NK-92 treated with Interleukin-12 subunit alpha and Interleukin-12 subunit beta, amount 100 ng/mL, for 24 hours (cell line): ENCODE measurements at regions not wholly inside any gene's neighbourhood (a gene's known extent, or its start where the extent isn't known, plus 50 kb on each side); places are given as distances from the start of the nearest gene placed in this dataset.

Source experiments
- DNase-seq: peaks from one replicate; lab custom pipeline; 2025; lab: John Stamatoyannopoulos, UW

- no peak for DNase-seq
Measured at GRCh38 chr7:33727315-33727714, 178.0 kb upstream of the BMPER start.

GRCh38 chr7:33728873-33729551 is 176.3 kb upstream of the BMPER start:
- no peak for DNase-seq

DNA sequence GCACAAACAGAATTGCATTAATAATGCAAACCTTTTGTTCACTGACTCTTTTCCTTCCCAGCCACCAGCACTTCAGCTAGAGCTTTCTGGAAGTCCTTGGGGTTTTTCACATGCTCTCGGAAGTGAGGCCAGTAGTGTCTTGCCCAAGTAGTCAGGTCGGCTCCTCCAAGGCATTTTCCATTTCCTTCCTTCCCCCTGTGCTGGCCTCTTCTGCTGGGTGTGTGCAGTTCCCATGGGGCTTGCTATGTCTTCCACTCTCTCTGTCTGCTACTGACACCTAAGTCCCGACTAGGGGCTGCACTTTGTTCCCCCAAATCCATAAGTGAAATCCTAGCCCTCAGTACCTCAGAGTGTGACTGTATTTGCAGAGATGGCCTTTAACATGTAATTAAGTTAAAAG is 175.6 kb upstream of the BMPER start:
- no peak for DNase-seq

GRCh38 chr7:33730958-33731357 is 174.4 kb upstream of the BMPER start:
- no peak for DNase-seq

GRCh38 chr7:33731912-33732311 is 173.4 kb upstream of the BMPER start:
- no peak for DNase-seq

GRCh38 chr7:33732462-33732861 is 172.9 kb upstream of the BMPER start:
- DNase-seq, result no peak

- DNase-seq, result no peak
Measured at GRCh38 chr7:33733870-33734650, 171.3 kb upstream of the BMPER start.

- no peak for DNase-seq
Measured at GRCh38 chr7:33735403-33735802, 169.9 kb upstream of the BMPER start.

DNA sequence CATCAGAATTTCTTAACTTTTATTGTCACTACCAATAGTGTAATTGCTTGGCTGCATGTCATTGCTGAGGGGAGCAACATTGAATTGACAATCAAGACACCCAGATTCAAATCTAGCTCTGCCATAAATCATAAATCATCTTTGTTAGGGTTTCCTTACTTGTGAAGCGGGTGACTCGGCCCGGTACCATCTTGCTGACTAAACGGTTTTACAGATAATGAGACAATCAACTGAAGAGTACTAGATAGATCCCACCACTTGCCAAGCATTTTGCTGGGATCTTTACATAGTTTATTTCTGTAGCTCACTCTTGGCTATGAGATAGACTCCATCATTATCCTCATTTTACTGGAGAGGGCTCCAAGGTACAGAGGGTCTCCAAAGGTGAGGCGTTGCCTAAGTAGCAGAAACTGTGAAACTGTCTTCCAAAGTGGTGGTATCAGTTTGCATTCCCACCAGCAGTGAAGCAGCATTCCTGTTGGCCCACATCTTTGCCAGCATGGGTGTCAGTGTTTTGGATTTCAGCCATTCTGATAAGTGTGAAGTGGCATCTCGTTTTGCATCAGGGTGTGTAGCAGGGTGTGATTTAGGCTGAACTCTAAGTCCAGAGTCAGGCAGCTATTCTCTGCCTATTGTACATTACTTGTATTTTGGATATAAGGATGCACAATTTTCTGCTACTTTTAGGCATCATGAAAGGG is 168.7 kb upstream of the BMPER start:
- DNase-seq, result no peak

DNA sequence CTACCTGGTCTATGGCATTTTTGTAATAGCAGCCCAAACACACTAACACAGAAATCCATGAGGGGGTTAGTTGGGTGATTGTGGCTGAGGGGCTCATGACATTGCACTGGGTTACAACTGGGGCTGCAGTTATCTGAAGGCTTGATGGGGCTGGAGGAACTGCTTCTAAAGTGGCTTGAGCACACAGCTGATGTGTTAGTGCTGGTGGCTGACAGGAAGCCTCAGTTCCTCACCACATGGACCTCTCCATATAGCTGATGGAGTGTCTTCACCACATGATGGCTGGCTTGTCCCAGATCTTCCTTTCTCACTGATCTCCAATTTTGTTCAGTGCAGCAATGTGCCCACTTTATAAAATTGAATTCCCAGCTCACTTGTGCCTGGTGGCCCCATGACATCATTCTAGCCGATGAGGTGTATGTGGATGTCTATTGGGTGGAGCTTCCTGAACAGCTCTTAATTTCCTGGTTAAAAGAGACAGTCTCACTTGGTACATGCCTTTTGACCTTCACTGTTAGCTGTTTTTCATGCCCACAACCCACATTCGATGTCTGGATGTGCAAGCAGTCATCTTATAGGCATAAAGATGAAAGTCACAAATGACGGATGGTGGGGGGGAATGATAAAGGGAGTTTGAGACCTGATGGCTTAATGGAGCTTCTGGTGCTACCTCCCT is 166.9 kb upstream of the BMPER start:
- DNase-seq, result no peak

GRCh38 chr7:33739286-33739685 is 166.1 kb upstream of the BMPER start:
- DNase-seq, result no peak

GRCh38 chr7:33742521-33742920 is 162.8 kb upstream of the BMPER start:
- DNase-seq, result no peak

DNA sequence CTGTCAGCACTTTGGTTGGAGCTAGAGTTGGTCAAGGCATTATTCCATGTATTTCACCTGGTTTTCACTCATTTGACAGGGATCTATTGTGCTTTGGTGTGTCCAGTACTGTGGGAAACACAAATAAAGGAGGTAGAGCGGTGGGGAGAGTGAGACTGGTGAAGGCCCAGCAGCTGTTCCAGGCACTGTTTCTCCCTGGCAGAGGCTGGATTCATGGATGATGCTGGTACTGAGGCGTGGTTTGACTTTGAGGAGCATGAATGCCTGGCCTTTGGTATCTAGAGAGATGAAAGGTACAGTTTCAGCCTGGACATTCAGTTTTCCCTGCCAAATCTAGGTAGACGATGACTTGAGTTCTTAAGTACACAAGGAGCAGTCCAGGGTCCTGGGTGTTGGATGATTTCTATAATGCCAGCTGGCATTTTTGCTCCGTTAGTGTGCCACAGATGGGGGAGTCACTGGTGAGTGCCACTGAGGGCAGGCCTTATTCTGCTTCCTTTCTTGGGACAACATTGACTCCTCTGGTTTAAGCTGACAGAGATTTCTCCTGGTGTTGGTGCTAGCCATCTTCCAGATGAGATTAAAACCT is 162.2 kb upstream of the BMPER start:
- DNase-seq, result no peak

- DNase-seq, result no peak
Measured at GRCh38 chr7:33743594-33743993, 161.7 kb upstream of the BMPER start.

- DNase-seq, result no peak
Measured at GRCh38 chr7:33744293-33745075, 160.9 kb upstream of the BMPER start.

GRCh38 chr7:33745934-33746333 is 159.4 kb upstream of the BMPER start:
- DNase-seq, result no peak

DNA sequence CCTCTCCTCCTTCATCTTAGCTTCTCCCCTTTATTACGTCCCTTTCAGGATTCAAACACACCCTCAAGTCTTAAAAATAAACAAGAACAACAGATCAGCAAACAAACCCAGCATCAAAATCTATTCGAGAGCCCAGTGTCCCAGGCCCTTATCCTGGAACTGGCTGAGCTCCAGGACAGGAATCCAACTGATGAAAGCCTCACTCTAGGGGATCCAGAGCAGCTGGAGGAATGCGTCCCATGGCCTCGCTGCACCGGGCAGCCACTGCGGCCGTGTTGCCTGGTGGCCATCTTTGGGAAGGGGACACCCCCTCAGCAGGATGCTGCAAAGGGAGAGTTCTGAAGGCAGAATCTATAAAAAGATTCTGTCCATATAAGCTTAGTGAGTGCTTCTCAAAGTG is 156.5 kb upstream of the BMPER start:
- no peak for DNase-seq

DNA sequence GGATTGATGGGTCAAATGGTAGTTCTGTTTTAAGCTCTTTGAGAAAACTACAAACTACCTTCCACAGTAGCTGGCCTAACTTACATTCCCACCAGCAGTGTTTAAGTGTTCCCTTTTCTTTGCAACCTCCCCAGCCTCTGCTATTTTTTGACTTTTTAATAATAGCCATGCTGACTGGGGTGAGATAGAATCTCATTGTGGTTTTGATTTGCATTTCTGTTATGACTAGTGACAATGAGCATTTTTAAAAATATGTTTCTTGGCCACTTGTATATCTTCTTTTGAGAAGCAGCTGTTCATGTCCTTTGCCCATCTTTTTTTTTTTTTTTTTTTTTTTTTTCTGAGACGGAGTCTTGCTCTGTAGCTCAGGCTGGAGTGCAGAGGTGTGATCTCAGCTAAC is 155.2 kb upstream of the BMPER start:
- no peak for DNase-seq

DNA sequence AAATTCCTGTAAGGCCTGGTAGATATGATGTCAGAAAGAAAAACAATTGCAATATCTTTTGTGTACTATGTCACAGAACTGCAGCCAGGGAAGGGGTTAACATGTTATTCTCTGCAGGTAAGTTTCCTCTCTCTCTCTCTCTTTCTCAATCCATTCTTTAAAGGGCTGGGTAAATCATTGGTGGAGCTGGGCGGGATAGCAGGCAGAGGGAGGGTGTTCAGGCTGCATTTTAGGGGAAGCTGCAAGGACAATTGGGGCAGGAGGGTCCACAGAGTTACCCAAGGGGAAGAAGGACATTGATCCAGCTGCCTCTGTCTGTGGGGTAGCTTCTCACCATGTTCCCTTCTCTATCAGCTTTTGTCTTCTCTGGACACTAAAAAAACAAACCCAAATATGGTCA is 153.9 kb upstream of the BMPER start:
- DNase-seq, result no peak

DNA sequence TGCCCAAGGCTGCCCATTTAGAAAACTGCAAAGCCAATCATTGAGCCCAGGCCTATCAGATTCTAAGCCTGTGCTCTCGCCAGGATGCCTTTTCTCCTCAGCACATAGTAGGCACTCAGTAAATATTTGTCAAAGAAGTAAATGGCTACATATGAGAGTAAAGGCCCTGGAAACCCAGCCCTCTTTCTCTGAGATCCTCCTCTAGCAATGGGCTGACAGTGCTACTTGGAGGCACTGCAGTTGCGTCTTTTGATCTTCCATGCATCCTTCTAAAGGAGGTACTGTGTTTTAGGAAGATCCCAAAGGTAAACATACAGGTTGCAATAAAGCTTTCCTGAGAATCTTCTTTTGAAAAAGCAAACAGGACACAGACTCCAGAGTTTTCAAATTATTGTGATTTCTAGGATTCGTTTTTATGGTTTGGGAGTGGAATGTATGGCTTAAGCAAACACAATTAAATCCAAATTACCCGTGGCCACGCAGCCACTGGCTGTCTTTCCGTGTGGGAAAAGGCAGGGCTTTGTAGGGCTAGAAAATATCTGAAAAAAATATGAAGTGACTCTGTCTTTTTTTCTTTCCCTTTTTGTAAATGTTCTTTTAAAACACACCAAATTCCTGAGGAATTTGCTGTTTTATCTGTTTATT is 151.3 kb upstream of the BMPER start:
- no peak for DNase-seq
